ENCODE measurements at regions not wholly inside any gene's neighbourhood (a gene's known extent, or its start where the extent isn't known, plus 50 kb on each side); places are given as distances from the start of the nearest gene placed in this dataset.

DNA sequence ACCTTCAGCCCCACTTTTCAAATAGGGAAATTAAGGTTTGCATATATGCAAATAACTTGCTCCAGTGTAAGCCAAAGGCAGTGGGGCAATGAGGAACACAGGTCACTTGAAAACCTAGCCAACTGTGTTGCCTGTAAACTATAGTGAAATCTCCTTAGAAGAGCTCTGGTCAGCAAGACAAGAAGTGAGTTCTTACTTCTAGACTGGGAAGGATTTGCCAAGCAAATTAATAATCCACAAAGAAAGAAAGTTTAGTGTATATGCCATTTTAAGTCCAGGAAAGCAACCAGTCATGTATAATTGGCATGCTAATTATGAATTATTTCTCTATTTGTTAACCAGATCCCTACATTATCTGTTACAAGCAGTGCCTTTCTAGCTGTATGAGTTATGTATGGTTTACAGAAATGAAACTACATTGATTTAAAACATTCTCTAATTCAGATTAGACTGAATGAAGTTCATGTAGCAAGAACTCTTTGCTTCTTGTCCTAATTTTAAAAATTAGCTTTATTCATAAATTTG, 129.9 kb downstream of the MTX2 start:
- H3K27ac ChIP-seq (ENCODE audit: extremely low read length, insufficient read depth, low read length) = no peak overlapping the region
- H3K4me2 ChIP-seq (ENCODE audit: low read depth, low read length) = no peak overlapping the region
- H3K4me1 ChIP-seq (ENCODE audit: insufficient read depth, low read length) = no peaks in the 10 kb centered on the region
- H3K27me3 ChIP-seq (ENCODE audit: control insufficient read depth in 1 of 2, insufficient read depth in 2 of 2, low read length in 2 of 2) = no peaks in the 10 kb centered on the region
- DNase-seq (ENCODE audit: low spot score) = no peak
- no peaks in the 10 kb centered on the region for H3K36me3 ChIP-seq (replicated peaks in 1 of 2; ENCODE audit: control insufficient read depth in 1 of 2, insufficient read depth in 2 of 2, low read length in 2 of 2)
- no peak for FAIRE-seq
- in situ Hi-C loops (cut with HindIII; ENCODE audit: extremely low pct_ligation_motif_present, low pct_unique_long_range_greater_than_20kb) = no loop called here
- ChIA-PET POLR2A (no interaction called here), CTCF (ENCODE audit: low intra/inter-chr PET ratio, low total read pairs) (no interaction called here)
- no peak overlapping the region for H2AFZ ChIP-seq (ENCODE audit: low read length)
- no peaks in the 10 kb centered on the region for H3K79me2 ChIP-seq (ENCODE audit: insufficient read depth, low read length)
- TF ChIP-seq, protein P1, sequence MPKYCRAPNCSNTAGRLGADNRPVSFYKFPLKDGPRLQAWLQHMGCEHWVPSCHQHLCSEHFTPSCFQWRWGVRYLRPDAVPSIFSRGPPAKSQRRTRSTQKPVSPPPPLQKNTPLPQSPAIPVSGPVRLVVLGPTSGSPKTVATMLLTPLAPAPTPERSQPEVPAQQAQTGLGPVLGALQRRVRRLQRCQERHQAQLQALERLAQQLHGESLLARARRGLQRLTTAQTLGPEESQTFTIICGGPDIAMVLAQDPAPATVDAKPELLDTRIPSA (CRISPR knock-in tag; IDR thresholded peaks at IDR 0.05; ENCODE audit: borderline replicate concordance) = no peak
- TF ChIP-seq ZNF446 (CRISPR knock-in tag; IDR thresholded peaks at IDR 0.05) (no peak), ARHGAP35 (CRISPR knock-in tag; IDR thresholded peaks at IDR 0.05; ENCODE audit: borderline replicate concordance) (no peak), CHCHD3 (CRISPR knock-in tag; IDR thresholded peaks at IDR 0.05) (no peak), ZSCAN21 (CRISPR knock-in tag; IDR thresholded peaks at IDR 0.05; ENCODE audit: borderline replicate concordance) (no peak), ZNF136 (CRISPR knock-in tag; IDR thresholded peaks at IDR 0.05; ENCODE audit: low read depth) (no peak), ARNT2 (CRISPR knock-in tag; IDR thresholded peaks at IDR 0.05; ENCODE audit: low read depth) (no peak), EHMT2 (IDR thresholded peaks at IDR 0.05; ENCODE audit: borderline replicate concordance, low read depth, low read length) (no peak), MED13 (CRISPR knock-in tag; IDR thresholded peaks at IDR 0.05) (no peak), ZBTB8A (CRISPR knock-in tag; IDR thresholded peaks at IDR 0.05; ENCODE audit: borderline replicate concordance, low read depth) (no peak), ZNF160 (CRISPR knock-in tag; IDR thresholded peaks at IDR 0.05) (no peak), SUZ12 (IDR thresholded peaks at IDR 0.05; ENCODE audit: low read depth, low read length) (no peak)
- TF ChIP-seq, protein P2, sequence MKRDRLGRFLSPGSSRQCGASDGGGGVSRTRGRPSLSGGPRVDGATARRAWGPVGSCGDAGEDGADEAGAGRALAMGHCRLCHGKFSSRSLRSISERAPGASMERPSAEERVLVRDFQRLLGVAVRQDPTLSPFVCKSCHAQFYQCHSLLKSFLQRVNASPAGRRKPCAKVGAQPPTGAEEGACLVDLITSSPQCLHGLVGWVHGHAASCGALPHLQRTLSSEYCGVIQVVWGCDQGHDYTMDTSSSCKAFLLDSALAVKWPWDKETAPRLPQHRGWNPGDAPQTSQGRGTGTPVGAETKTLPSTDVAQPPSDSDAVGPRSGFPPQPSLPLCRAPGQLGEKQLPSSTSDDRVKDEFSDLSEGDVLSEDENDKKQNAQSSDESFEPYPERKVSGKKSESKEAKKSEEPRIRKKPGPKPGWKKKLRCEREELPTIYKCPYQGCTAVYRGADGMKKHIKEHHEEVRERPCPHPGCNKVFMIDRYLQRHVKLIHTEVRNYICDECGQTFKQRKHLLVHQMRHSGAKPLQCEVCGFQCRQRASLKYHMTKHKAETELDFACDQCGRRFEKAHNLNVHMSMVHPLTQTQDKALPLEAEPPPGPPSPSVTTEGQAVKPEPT (CRISPR knock-in tag; IDR thresholded peaks at IDR 0.05; ENCODE audit: low read depth) = no peak
- TF ChIP-seq, protein P3, sequence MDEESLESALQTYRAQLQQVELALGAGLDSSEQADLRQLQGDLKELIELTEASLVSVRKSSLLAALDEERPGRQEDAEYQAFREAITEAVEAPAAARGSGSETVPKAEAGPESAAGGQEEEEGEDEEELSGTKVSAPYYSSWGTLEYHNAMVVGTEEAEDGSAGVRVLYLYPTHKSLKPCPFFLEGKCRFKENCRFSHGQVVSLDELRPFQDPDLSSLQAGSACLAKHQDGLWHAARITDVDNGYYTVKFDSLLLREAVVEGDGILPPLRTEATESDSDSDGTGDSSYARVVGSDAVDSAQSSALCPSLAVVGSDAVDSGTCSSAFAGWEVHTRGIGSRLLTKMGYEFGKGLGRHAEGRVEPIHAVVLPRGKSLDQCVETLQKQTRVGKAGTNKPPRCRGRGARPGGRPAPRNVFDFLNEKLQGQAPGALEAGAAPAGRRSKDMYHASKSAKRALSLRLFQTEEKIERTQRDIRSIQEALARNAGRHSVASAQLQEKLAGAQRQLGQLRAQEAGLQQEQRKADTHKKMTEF (CRISPR knock-in tag; IDR thresholded peaks at IDR 0.05) = no peak
- TF ChIP-seq, protein P4, sequence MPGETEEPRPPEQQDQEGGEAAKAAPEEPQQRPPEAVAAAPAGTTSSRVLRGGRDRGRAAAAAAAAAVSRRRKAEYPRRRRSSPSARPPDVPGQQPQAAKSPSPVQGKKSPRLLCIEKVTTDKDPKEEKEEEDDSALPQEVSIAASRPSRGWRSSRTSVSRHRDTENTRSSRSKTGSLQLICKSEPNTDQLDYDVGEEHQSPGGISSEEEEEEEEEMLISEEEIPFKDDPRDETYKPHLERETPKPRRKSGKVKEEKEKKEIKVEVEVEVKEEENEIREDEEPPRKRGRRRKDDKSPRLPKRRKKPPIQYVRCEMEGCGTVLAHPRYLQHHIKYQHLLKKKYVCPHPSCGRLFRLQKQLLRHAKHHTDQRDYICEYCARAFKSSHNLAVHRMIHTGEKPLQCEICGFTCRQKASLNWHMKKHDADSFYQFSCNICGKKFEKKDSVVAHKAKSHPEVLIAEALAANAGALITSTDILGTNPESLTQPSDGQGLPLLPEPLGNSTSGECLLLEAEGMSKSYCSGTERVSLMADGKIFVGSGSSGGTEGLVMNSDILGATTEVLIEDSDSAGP (CRISPR knock-in tag; IDR thresholded peaks at IDR 0.05; ENCODE audit: borderline replicate concordance) = no peak
- no peak for ATAC-seq
- no peak overlapping the region for H3K4me3 ChIP-seq (replicated peaks in 1 of 3; ENCODE audit: insufficient read depth in 1 of 3, low read depth in 2 of 3, low read length in 3 of 3)
- H3K9ac ChIP-seq (ENCODE audit: insufficient read depth, low read depth, low read length) = no peak overlapping the region
- H4K20me1 ChIP-seq (ENCODE audit: insufficient read depth, low read length) = no peaks in the 10 kb centered on the region
- intact Hi-C loops (cut with micrococcal nuclease; ENCODE audit: unreplicated experiment) = no loop called here
- BruUV-seq (replicated peaks) = no TSS peak
- no peaks in the 10 kb centered on the region for H3K9me3 ChIP-seq (ENCODE audit: low read length)

All from HepG2 (cell line).